ENCODE measurements at regions not wholly inside any gene's neighbourhood (a gene's known extent, or its start where the extent isn't known, plus 50 kb on each side); places are given as distances from the start of the nearest gene placed in this dataset.

DNA sequence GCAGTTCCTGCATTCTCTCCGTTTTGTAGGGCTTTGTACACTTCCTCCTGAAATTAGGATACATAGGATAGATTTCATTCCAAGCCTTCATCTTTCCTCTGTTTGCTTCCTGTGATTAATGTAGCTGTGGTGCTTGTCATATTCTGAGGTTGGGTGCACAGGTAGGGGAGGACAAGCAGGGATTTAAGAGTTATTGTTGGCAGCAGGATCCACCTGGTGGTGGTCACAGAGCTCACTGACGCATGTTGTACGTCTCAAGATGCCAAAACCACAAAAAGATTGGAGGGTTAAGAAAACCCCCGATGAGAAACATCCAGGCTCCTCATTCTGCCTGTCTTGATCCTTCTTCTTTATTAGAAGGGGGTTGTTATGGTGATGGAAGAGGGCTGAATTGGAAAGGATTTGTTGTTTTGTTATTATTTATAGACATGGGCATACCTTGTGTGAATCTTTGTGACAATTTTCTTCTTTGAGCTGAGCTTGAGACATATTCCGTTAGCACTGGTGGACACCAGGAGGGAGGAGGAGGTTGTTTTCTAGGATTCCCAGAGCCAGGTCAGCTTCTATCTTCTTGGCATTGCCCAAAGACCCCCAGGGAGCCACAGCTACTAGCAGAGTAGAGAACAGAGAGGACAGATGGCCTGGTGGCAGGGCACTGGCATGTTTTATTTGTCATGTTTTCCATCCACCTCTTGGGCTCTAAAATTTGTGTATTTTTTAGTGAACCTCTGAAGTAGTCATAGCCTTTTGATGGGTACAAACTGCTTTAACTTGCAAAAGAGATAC lies 57.7 kb upstream of the LARS2 start:
- no peak for DNase-seq (ENCODE audit: low spot score)

DNA sequence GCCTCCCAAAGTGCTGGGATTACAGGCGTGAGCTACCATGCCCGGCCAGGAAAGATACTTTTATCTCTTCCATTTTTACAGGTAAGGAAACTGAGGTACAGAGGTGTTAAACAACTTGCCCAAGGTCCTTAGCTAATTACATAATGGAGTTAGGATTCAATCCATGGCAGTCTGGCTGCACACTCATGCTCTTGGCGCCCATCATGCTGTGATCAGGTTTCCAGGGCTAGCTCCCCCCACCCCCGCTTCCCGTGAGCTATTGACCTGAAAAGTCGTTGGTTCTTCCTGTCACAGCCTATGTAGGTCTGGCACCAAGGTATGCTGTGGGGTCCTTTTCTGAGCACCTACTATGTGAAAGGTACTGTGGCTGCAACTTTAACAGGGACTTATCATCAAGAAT lies 55.9 kb upstream of the LARS2 start:
- DNase-seq (ENCODE audit: low spot score) = no peak

DNA sequence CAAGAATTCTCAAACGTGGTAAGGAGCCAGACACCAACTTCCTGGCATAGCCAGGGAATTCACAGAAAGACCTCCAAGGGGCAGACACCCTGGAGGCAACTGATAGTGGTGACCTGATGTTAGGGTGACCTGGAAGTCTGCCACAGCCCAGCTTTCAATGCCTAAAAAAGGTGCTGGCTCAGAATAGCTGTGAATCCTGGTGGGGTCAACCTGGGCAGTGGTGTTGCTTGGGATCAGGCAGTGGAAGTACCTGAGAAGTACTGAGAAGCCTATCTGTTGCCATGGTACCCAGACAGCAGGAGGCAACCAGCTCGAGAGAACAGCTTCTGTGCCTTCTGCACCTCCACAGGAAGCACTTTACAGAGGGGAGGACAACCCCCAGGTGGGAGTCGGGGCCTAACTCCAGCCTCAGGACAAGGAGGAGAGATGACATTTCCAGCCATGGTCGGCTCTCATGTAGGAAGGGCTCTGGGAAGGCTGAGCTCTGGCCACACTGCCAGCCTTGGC lies 55.4 kb upstream of the LARS2 start:
- DNase-seq (ENCODE audit: low spot score) = no peak

DNA sequence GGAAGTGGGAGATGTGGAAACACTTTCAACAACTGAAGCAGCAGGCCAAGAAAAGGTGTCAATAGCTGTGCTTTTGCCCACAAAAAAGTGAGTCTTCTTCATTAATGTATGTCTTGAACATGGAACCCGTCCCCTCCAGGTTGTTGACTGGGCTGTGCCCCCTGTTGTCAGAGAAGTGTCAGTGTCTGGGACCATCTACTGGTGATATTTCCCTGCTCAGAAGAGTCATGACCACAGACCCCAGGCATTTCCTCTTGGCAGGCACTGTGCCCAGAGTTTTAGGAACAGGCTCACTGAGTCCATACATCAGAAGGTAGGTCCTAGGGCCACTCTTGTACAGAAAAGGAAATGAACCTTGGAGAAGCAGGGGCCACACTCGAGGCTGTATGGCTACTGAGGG lies 54.8 kb upstream of the LARS2 start:
- peak; percentile 39 for DNase-seq (ENCODE audit: low spot score)

DNA sequence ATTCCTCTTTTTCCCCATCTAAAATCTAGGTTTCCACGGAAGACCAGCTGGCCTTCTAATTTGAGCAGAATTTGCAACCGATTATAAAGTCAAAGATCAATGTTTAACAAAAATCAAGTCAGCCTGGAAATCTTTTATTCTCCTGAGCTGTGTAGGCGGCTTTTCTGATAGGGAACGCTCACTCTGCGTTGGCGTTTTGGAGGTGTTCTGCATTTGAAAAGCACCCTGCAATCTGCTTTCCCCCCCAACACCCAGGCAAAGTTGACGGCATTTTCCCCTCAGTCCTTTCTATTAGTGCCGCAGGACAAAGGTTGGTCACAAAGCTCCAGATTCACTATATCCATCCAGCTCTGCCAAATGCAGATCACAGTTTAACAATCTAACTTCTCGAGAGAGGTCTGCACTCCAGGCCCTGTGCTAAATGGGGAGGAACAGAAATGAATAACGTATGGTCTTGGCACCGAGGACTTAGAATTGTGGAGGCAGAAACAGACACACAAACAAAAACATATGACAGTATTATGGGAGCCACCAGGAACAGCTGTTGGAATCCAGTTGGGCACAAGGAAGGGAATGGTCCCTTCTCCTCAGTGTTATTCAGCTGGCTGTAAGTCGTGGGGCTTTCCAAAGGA lies 50.4 kb upstream of the LARS2 start:
- no peak for DNase-seq (ENCODE audit: low spot score)
